K562 (cell line): ENCODE measurements at regions not wholly inside any gene's neighbourhood (a gene's known extent, or its start where the extent isn't known, plus 50 kb on each side); places are given as distances from the start of the nearest gene placed in this dataset.

Experiments
- CTCF ChIP-seq, 3 experiments: IDR thresholded peaks in 2 of 3; conservative IDR thresholded peaks in 1 of 3; 2 replicates each; pipeline ENCODE4 v1.5.1; 2011 to 2012; ENCODE audit warnings: low read length in 3 of 3, mild to moderate bottlenecking in 3 of 3, control low read depth in 2 of 3, improper control_type of control experiment in 1 of 3, inconsistent platforms in 1 of 3, low read depth in 1 of 3, mixed read lengths in 1 of 3, moderate library complexity in 1 of 3; ENCODE audit not compliant: insufficient read depth in 2 of 3
- PCBP1 ChIP-seq: fragments of 200-400 bp; formaldehyde crosslinking; IDR thresholded peaks from 2 replicates; pipeline ENCODE4 v1.6.1; 2018; ENCODE audit warnings: mild to moderate bottlenecking, low read depth, low read length; ENCODE audit not compliant: poor library complexity, severe bottlenecking
- POLR2A ChIP-seq: fragments of 450-650 bp; conservative IDR thresholded peaks from 2 replicates; pipeline ENCODE4 v1.6.1; 2016
- RB1 ChIP-seq: fragments of 450-650 bp; IDR thresholded peaks from 2 replicates; pipeline ENCODE4 v1.6.1; 2017; ENCODE audit warnings: low read depth, mild to moderate bottlenecking
- SMAD3 ChIP-seq: fragments of 450-650 bp; formaldehyde crosslinking; conservative IDR thresholded peaks from 2 replicates; pipeline ENCODE4 v1.4.0; 2020; ENCODE audit warnings: mild to moderate bottlenecking

GRCh38 chr3:11724615-11725339 is 81.1 kb upstream of the VGLL4 start:
- TF ChIP-seq RB1 (no peak), CTCF (IDR thresholded peaks at IDR 0.05 in 2 of 3, conservative IDR thresholded peaks at IDR 0.05 in 1 of 3; ENCODE audit: insufficient read depth in 2 of 3, low read depth in 1 of 3, low read length in 3 of 3) (no peak), PCBP1 (no peak), POLR2A (no peak), SMAD3 (CRISPR knock-in tag) (no peak)
